T-helper 1 cell treated with Interleukin-12 subunit alpha and Interleukin-12 subunit beta and Interleukin-4 antibody, amounts not matched to agents 30 μg/mL and 1 μg/mL, for 36 hours (primary cell): ENCODE measurements at regions not wholly inside any gene's neighbourhood (a gene's known extent, or its start where the extent isn't known, plus 50 kb on each side); places are given as distances from the start of the nearest gene placed in this dataset.
"Not testable (repeated sequence)": the region's sequence is repeated elsewhere in the genome, so short reads cannot be mapped to it uniquely, and the experiment has no call there.

Experiments used
- H3K27ac Mint-ChIP-seq: one replicate; pipeline ENCODE4 v1.8.0; 2021; ENCODE audit warnings: mild to moderate bottlenecking, mixed read lengths
- H3K27me3 Mint-ChIP-seq: one replicate; pipeline ENCODE4 v1.8.0; 2021; ENCODE audit warnings: low read depth, mixed read lengths
- H3K36me3 Mint-ChIP-seq: one replicate; pipeline ENCODE4 v1.8.0; 2021; ENCODE audit warnings: low read depth, mixed read lengths
- H3K4me1 Mint-ChIP-seq: one replicate; pipeline ENCODE4 v1.8.0; 2021; ENCODE audit warnings: low read depth, mixed read lengths
- H3K4me3 Mint-ChIP-seq: one replicate; pipeline ENCODE4 v1.8.0; 2021; ENCODE audit warnings: mild to moderate bottlenecking, moderate library complexity, mixed read lengths
- H3K9me3 Mint-ChIP-seq: one replicate; pipeline ENCODE4 v1.8.0; 2021; ENCODE audit warnings: mixed read lengths

GRCh38 chr5:124178050-124178449, 568.4 kb downstream of the ZNF608 start:
- Mint-ChIP-seq H3K27me3 (no peaks in the 10 kb centered on the region), H3K4me1 (no peaks in the 10 kb centered on the region), H3K36me3 (no peaks in the 10 kb centered on the region), H3K9me3 (no peaks in the 10 kb centered on the region), H3K27ac (no peak overlapping the region), H3K4me3 (no peak overlapping the region)

GRCh38 chr5:124176692-124177091, 569.7 kb downstream of the ZNF608 start:
- Mint-ChIP-seq H3K9me3 (peaks cover 7% of the 10 kb centered on the region), H3K27ac (no peak overlapping the region), H3K4me3 (no peak overlapping the region), H3K27me3 (no peaks in the 10 kb centered on the region), H3K4me1 (no peaks in the 10 kb centered on the region), H3K36me3 (no peaks in the 10 kb centered on the region)

- Mint-ChIP-seq H3K9me3 (peaks cover 16% of the 10 kb centered on the region), H3K27ac (no peak overlapping the region), H3K27me3 (no peaks in the 10 kb centered on the region), H3K36me3 (no peaks in the 10 kb centered on the region), H3K4me3 (no peak overlapping the region), H3K4me1 (no peaks in the 10 kb centered on the region)
Observed at GRCh38 chr5:124173386-124173785, 573.1 kb downstream of the ZNF608 start.

- Mint-ChIP-seq H3K27ac (no peak overlapping the region), H3K4me1 (no peaks in the 10 kb centered on the region), H3K9me3 (peaks cover 20% of the 10 kb centered on the region), H3K36me3 (no peaks in the 10 kb centered on the region), H3K27me3 (no peaks in the 10 kb centered on the region), H3K4me3 (no peak overlapping the region)
Observed at GRCh38 chr5:124172389-124173003, 573.9 kb downstream of the ZNF608 start.

- not testable (repeated sequence) for H3K36me3 Mint-ChIP-seq, H3K27ac Mint-ChIP-seq, H3K27me3 Mint-ChIP-seq, H3K4me1 Mint-ChIP-seq, H3K4me3 Mint-ChIP-seq
- peaks cover 20% of the 10 kb centered on the region for H3K9me3 Mint-ChIP-seq
Observed at GRCh38 chr5:124168093-124168492, 578.3 kb downstream of the ZNF608 start.

- no peaks in the 10 kb centered on the region for H3K4me1 Mint-ChIP-seq
- H3K27me3 Mint-ChIP-seq = no peaks in the 10 kb centered on the region
- H3K4me3 Mint-ChIP-seq = no peak overlapping the region
- H3K9me3 Mint-ChIP-seq = no peaks in the 10 kb centered on the region
- no peak overlapping the region for H3K27ac Mint-ChIP-seq
- H3K36me3 Mint-ChIP-seq = no peaks in the 10 kb centered on the region
Observed at GRCh38 chr5:124162767-124163532, 583.5 kb downstream of the ZNF608 start.

GRCh38 chr5:124161266-124161665, 585.2 kb downstream of the ZNF608 start:
- Mint-ChIP-seq H3K4me1 (no peaks in the 10 kb centered on the region), H3K36me3 (no peaks in the 10 kb centered on the region), H3K27ac (no peak overlapping the region), H3K27me3 (no peaks in the 10 kb centered on the region), H3K4me3 (no peak overlapping the region), H3K9me3 (no peaks in the 10 kb centered on the region)

- Mint-ChIP-seq H3K36me3 (no peaks in the 10 kb centered on the region), H3K4me3 (no peak overlapping the region), H3K27ac (no peak overlapping the region), H3K9me3 (peaks cover 3% of the 10 kb centered on the region), H3K4me1 (no peaks in the 10 kb centered on the region), H3K27me3 (no peaks in the 10 kb centered on the region)
Observed at GRCh38 chr5:124160265-124160664, 586.2 kb downstream of the ZNF608 start.

GRCh38 chr5:124157320-124157719, 589.1 kb downstream of the ZNF608 start:
- Mint-ChIP-seq H3K4me1 (no peaks in the 10 kb centered on the region), H3K27ac (no peak overlapping the region), H3K4me3 (no peak overlapping the region), H3K36me3 (no peaks in the 10 kb centered on the region), H3K27me3 (no peaks in the 10 kb centered on the region), H3K9me3 (peaks cover 18% of the 10 kb centered on the region)

- Mint-ChIP-seq H3K4me3 (no peak overlapping the region), H3K36me3 (no peaks in the 10 kb centered on the region), H3K27me3 (no peaks in the 10 kb centered on the region), H3K9me3 (peaks cover 18% of the 10 kb centered on the region), H3K27ac (no peak overlapping the region), H3K4me1 (no peaks in the 10 kb centered on the region)
Observed at GRCh38 chr5:124156415-124156996, 589.9 kb downstream of the ZNF608 start.

GRCh38 chr5:124154714-124155113, 591.7 kb downstream of the ZNF608 start:
- Mint-ChIP-seq H3K9me3 (peaks cover 18% of the 10 kb centered on the region), H3K4me1 (no peaks in the 10 kb centered on the region), H3K27ac (no peak overlapping the region), H3K36me3 (no peaks in the 10 kb centered on the region), H3K4me3 (no peak overlapping the region), H3K27me3 (no peaks in the 10 kb centered on the region)

- no peak overlapping the region for H3K4me3 Mint-ChIP-seq
- H3K27ac Mint-ChIP-seq = no peak overlapping the region
- H3K9me3 Mint-ChIP-seq = peaks cover 18% of the 10 kb centered on the region
- no peaks in the 10 kb centered on the region for H3K36me3 Mint-ChIP-seq
- H3K4me1 Mint-ChIP-seq = no peaks in the 10 kb centered on the region
- no peaks in the 10 kb centered on the region for H3K27me3 Mint-ChIP-seq
Observed at GRCh38 chr5:124153588-124153987, 592.9 kb downstream of the ZNF608 start.

GRCh38 chr5:124148574-124148973, 597.9 kb downstream of the ZNF608 start:
- Mint-ChIP-seq H3K27ac (no peak overlapping the region), H3K36me3 (no peaks in the 10 kb centered on the region), H3K9me3 (no peaks in the 10 kb centered on the region), H3K27me3 (no peaks in the 10 kb centered on the region), H3K4me1 (no peaks in the 10 kb centered on the region), H3K4me3 (no peak overlapping the region)

- no peaks in the 10 kb centered on the region for H3K27me3 Mint-ChIP-seq
- H3K9me3 Mint-ChIP-seq = no peaks in the 10 kb centered on the region
- no peaks in the 10 kb centered on the region for H3K4me1 Mint-ChIP-seq
- H3K4me3 Mint-ChIP-seq = no peak overlapping the region
- no peak overlapping the region for H3K27ac Mint-ChIP-seq
- H3K36me3 Mint-ChIP-seq = no peaks in the 10 kb centered on the region
Observed at GRCh38 chr5:124140060-124140459, 606.4 kb downstream of the ZNF608 start.

GRCh38 chr5:124139477-124139876, 607.0 kb downstream of the ZNF608 start:
- Mint-ChIP-seq H3K27ac (no peak overlapping the region), H3K4me3 (no peak overlapping the region), H3K4me1 (no peaks in the 10 kb centered on the region), H3K36me3 (no peaks in the 10 kb centered on the region), H3K9me3 (no peaks in the 10 kb centered on the region), H3K27me3 (no peaks in the 10 kb centered on the region)
